H1 (cell line): ENCODE measurements at regions not wholly inside any gene's neighbourhood (a gene's known extent, or its start where the extent isn't known, plus 50 kb on each side); places are given as distances from the start of the nearest gene placed in this dataset.

Source experiments
- BCL11A ChIP-seq, 2 experiments: IDR thresholded peaks; one replicate each; pipeline ENCODE4 v1.6.1; 2011; ENCODE audit warnings: low read depth in 2 of 2, low read length in 2 of 2, mild to moderate bottlenecking in 2 of 2
- EGR1 ChIP-seq: IDR thresholded peaks from 2 replicates; pipeline ENCODE4 v1.6.1; 2011; ENCODE audit warnings: low read depth, low read length, borderline replicate concordance
- GTF2F1 ChIP-seq: IDR thresholded peaks from 2 replicates; pipeline ENCODE4 v1.6.1; 2012; ENCODE audit warnings: low read depth, low read length, improper control_type of control experiment, borderline replicate concordance
- PHF8 ChIP-seq: fragments of 200-600 bp; sonication (generic); conservative IDR thresholded peaks from 2 replicates; pipeline ENCODE4 v1.7.1; 2012; ENCODE audit warnings: low read depth, mild to moderate bottlenecking, inconsistent platforms, low read length, moderate library complexity
- RAD21 ChIP-seq, 2 experiments: IDR thresholded peaks in 1 of 2; conservative IDR thresholded peaks in 1 of 2; 2 replicates each; pipeline ENCODE4 v1.6.1; 2011; ENCODE audit warnings: low read depth in 2 of 2, low read length in 2 of 2, improper control_type of control experiment in 1 of 2, inconsistent platforms in 1 of 2, mild to moderate bottlenecking in 1 of 2, moderate library complexity in 1 of 2
- RXRA ChIP-seq: IDR thresholded peaks from 2 replicates; pipeline ENCODE4 v1.6.1; 2011; ENCODE audit warnings: low read depth, mild to moderate bottlenecking, low read length, moderate library complexity; ENCODE audit not compliant: insufficient read depth
- SP4 ChIP-seq: IDR thresholded peaks from 2 replicates; pipeline ENCODE4 v1.6.1; 2012; ENCODE audit warnings: low read length, inconsistent platforms

- TF ChIP-seq PHF8 (no peak), GTF2F1 (no peak), EGR1 (no peak), SP4 (no peak), BCL11A (IDR thresholded peaks at IDR 0.05; ENCODE audit: low read depth in 2 of 2, low read length in 2 of 2) (no peak), RAD21 (IDR thresholded peaks at IDR 0.05 in 1 of 2, conservative IDR thresholded peaks at IDR 0.05 in 1 of 2; ENCODE audit: low read depth in 2 of 2, low read length in 2 of 2) (no peak), RXRA (no peak)
- TF ChIP-seq, all 59 proteins: peak for 0
These were observed 1152.9 kb upstream of the AMELY start (continued) for GRCh38 chrY:8064500-8064899.
